H9 (cell line): ENCODE measurements at regions not wholly inside any gene's neighbourhood (a gene's known extent, or its start where the extent isn't known, plus 50 kb on each side); places are given as distances from the start of the nearest gene placed in this dataset.

Source experiments
- DNase-seq: peaks from one replicate; pipeline ENCODE4 v3.0.0-alpha.2; 2017
- H2AFZ ChIP-seq: one replicate; pipeline ENCODE4 v1.6.1; 2013; ENCODE audit warnings: mild to moderate bottlenecking, low read length, control low read depth, moderate library complexity
- H2AK5ac ChIP-seq: 2 replicates; pipeline ENCODE4 v1.6.1; 2013; ENCODE audit warnings: low read length, control low read depth, mixed read lengths; ENCODE audit not compliant: insufficient read length
- H2BK120ac ChIP-seq: one replicate; pipeline ENCODE4 v1.6.1; 2013; ENCODE audit warnings: low read depth, mild to moderate bottlenecking, low read length, control low read depth, inconsistent platforms; ENCODE audit not compliant: poor library complexity, severe bottlenecking
- H2BK12ac ChIP-seq: 2 replicates; pipeline ENCODE4 v1.6.1; 2013; ENCODE audit warnings: low read length, control low read depth, mixed read lengths, low read depth; ENCODE audit not compliant: insufficient read length
- H2BK15ac ChIP-seq: 2 replicates; pipeline ENCODE4 v1.6.1; 2013; ENCODE audit warnings: low read depth, low read length, control low read depth
- H2BK20ac ChIP-seq: one replicate; pipeline ENCODE4 v1.6.1; 2013; ENCODE audit warnings: low read depth, mild to moderate bottlenecking, low read length, control low read depth, inconsistent platforms; ENCODE audit not compliant: poor library complexity, severe bottlenecking
- H2BK5ac ChIP-seq: 2 replicates; pipeline ENCODE4 v1.6.1; 2013; ENCODE audit warnings: low read length, control low read depth, mixed read lengths; ENCODE audit not compliant: insufficient read length
- H3K14ac ChIP-seq: 2 replicates; pipeline ENCODE4 v1.6.1; 2013; ENCODE audit warnings: low read length, control low read depth; ENCODE audit not compliant: insufficient read depth
- H3K18ac ChIP-seq: 2 replicates; pipeline ENCODE4 v1.6.1; 2013; ENCODE audit warnings: low read depth, mild to moderate bottlenecking, mixed read lengths, low read length, control low read depth; ENCODE audit not compliant: insufficient read length
- H3K23ac ChIP-seq: 2 replicates; pipeline ENCODE4 v1.6.1; 2013; ENCODE audit warnings: low read length, control low read depth, mixed read lengths, low read depth; ENCODE audit not compliant: insufficient read length
- H3K23me2 ChIP-seq: 2 replicates; pipeline ENCODE4 v1.6.1; 2013; ENCODE audit warnings: low read depth, mild to moderate bottlenecking, mixed read lengths, low read length, control low read depth; ENCODE audit not compliant: insufficient read length, poor library complexity, severe bottlenecking
- H3K27ac ChIP-seq: 2 replicates; pipeline ENCODE4 v1.5.1; 2013; ENCODE audit warnings: low read length, control low read depth, mixed read lengths, low read depth; ENCODE audit not compliant: insufficient read length
- H3K27me3 ChIP-seq: 2 replicates; pipeline ENCODE4 v1.6.1; 2013; ENCODE audit warnings: low read length, control low read depth, inconsistent platforms; ENCODE audit not compliant: insufficient read depth
- H3K4ac ChIP-seq: 2 replicates; pipeline ENCODE4 v1.6.1; 2013; ENCODE audit warnings: low read depth, mild to moderate bottlenecking, control low read depth, inconsistent platforms, low read length, moderate library complexity
- H3K4me1 ChIP-seq: 2 replicates; pipeline ENCODE4 v1.6.1; 2013; ENCODE audit warnings: low read length, control low read depth, inconsistent platforms; ENCODE audit not compliant: insufficient read depth
- H3K4me2 ChIP-seq: 2 replicates; pipeline ENCODE4 v1.6.1; 2013; ENCODE audit warnings: low read length, control low read depth, mixed read lengths; ENCODE audit not compliant: insufficient read length, insufficient read depth
- H3K56ac ChIP-seq: 2 replicates; pipeline ENCODE4 v1.6.1; 2013; ENCODE audit warnings: low read depth, mild to moderate bottlenecking, mixed read lengths, low read length, control low read depth; ENCODE audit not compliant: insufficient read length
- H3K79me1 ChIP-seq: 2 replicates; pipeline ENCODE4 v1.6.1; 2013; ENCODE audit warnings: low read depth, mild to moderate bottlenecking, moderate library complexity, low read length, control low read depth, inconsistent platforms; ENCODE audit not compliant: insufficient read depth, poor library complexity, severe bottlenecking
- H3K79me2 ChIP-seq: 2 replicates; pipeline ENCODE4 v1.6.1; 2013; ENCODE audit warnings: low read length, control low read depth, inconsistent platforms; ENCODE audit not compliant: insufficient read depth
- H3K9ac ChIP-seq: 2 replicates; pipeline ENCODE4 v1.6.1; 2013; ENCODE audit warnings: low read length, control low read depth, mixed read lengths; ENCODE audit not compliant: insufficient read length; ENCODE audit errors: extremely low read depth
- H3K9me3 ChIP-seq: one replicate; pipeline ENCODE4 v1.6.1; 2013; ENCODE audit warnings: low read depth, low read length, inconsistent platforms; ENCODE audit not compliant: control insufficient read depth
- H3T11ph ChIP-seq: one replicate; pipeline ENCODE4 v1.6.1; 2013; ENCODE audit warnings: mild to moderate bottlenecking, low read length, control low read depth, inconsistent platforms
- H4K20me1 ChIP-seq: one replicate; pipeline ENCODE4 v1.6.1; 2013; ENCODE audit not compliant: control insufficient read depth, insufficient read length, insufficient read depth
- H4K5ac ChIP-seq: 2 replicates; pipeline ENCODE4 v1.6.1; 2013; ENCODE audit warnings: low read depth, mild to moderate bottlenecking, mixed read lengths, low read length, control low read depth; ENCODE audit not compliant: insufficient read length
- H4K8ac ChIP-seq: replicated peaks from 2 replicates; pipeline ENCODE4 v1.6.1; 2013; ENCODE audit warnings: low read length, control low read depth, mixed read lengths, low read depth; ENCODE audit not compliant: insufficient read length
- H4K91ac ChIP-seq: 2 replicates; pipeline ENCODE4 v1.6.1; 2013; ENCODE audit warnings: low read depth, mild to moderate bottlenecking, moderate library complexity, mixed read lengths, low read length, control low read depth; ENCODE audit not compliant: insufficient read length
- H3K27ac Mint-ChIP-seq, 3 experiments: 2 replicates in 2 of 3; 3 replicates in 1 of 3; pipeline ENCODE4 v1.8.0; 2020 to 2021; ENCODE audit warnings: mixed read lengths in 3 of 3, mild to moderate bottlenecking in 1 of 3, moderate library complexity in 1 of 3
- H3K27me3 Mint-ChIP-seq: 2 replicates; pipeline ENCODE4 v1.8.0; 2021; ENCODE audit warnings: low read depth, mild to moderate bottlenecking, moderate library complexity, mixed read lengths
- H3K36me3 Mint-ChIP-seq, 3 experiments: 2 replicates in 2 of 3; 3 replicates in 1 of 3; pipeline ENCODE4 v1.8.0; 2020 to 2021; ENCODE audit warnings: low read depth in 3 of 3, mixed read lengths in 3 of 3; ENCODE audit not compliant: insufficient read depth in 1 of 3
- H3K4me1 Mint-ChIP-seq, 2 experiments: 2 replicates each; pipeline ENCODE4 v1.8.0; 2020; ENCODE audit warnings: mixed read lengths in 2 of 2
- H3K4me3 Mint-ChIP-seq, 2 experiments: 2 replicates in 1 of 2; 3 replicates in 1 of 2; pipeline ENCODE4 v1.8.0; 2020 to 2021; ENCODE audit warnings: mild to moderate bottlenecking in 2 of 2, mixed read lengths in 2 of 2, moderate library complexity in 1 of 2
- H3K9me3 Mint-ChIP-seq, 2 experiments: 2 replicates in 1 of 2; 3 replicates in 1 of 2; pipeline ENCODE4 v1.8.0; 2020; ENCODE audit warnings: mild to moderate bottlenecking in 2 of 2, mixed read lengths in 2 of 2, moderate library complexity in 1 of 2
- CTCF ChIP-seq: fragments of 200-600 bp; sonication (generic); conservative IDR thresholded peaks from 3 replicates; pipeline ENCODE4 v1.8.0; 2021; ENCODE audit warnings: antibody characterized with exemption, mild to moderate bottlenecking
- WGBS: extraction: QIAGEN DNeasy Blood & Tissue Kit; methylation state at CpG from one replicate; pipeline ENCODE4 v1.1.7; 2013; ENCODE audit warnings: missing lambda C conversion rate, low lambda C conversion rate, mixed read lengths; ENCODE audit not compliant: insufficient read length; ENCODE audit errors: extremely low coverage; 5-methylcytosine and 5-hydroxymethylcytosine counted together

GRCh38 chr11:86893235-86893634 is 62.0 kb downstream of the FZD4 start:
- H3K23ac ChIP-seq: no peak overlapping the region
- no peak overlapping the region for H3K18ac ChIP-seq
- no CpG with 5 or more reads among the region's 3 CpGs for WGBS
- H3K14ac ChIP-seq: no peak overlapping the region
- Mint-ChIP-seq H3K36me3 (no peaks in the 10 kb centered on the region), H3K9me3 (no peaks in the 10 kb centered on the region), H3K4me3 (no peak overlapping the region), H3K27ac (no peak overlapping the region), H3K27me3 (no peaks in the 10 kb centered on the region), H3K4me1 (no peaks in the 10 kb centered on the region)
- no peaks in the 10 kb centered on the region for H3K79me1 ChIP-seq
- H2BK15ac ChIP-seq: no peak overlapping the region
- no peak overlapping the region for H2BK12ac ChIP-seq
- H2BK120ac ChIP-seq: no peak overlapping the region
- no peaks in the 10 kb centered on the region for H3K23me2 ChIP-seq
- no peak overlapping the region for H4K5ac ChIP-seq
- no peak overlapping the region for H2BK5ac ChIP-seq
- no peak overlapping the region for H2AFZ ChIP-seq
- no peak overlapping the region for H3K9ac ChIP-seq
- no peak for DNase-seq
- H3K56ac ChIP-seq: no peak overlapping the region
- no peak overlapping the region for H2BK20ac ChIP-seq
- H3T11ph ChIP-seq: no peak overlapping the region
- no peaks in the 10 kb centered on the region for H3K27me3 ChIP-seq
- H3K27ac ChIP-seq: no peak overlapping the region
- no peak overlapping the region for H4K8ac ChIP-seq
- no peak overlapping the region for H3K4ac ChIP-seq
- no peak for TF ChIP-seq CTCF
- H4K20me1 ChIP-seq: no peaks in the 10 kb centered on the region
- H3K4me2 ChIP-seq: no peak overlapping the region
- no peak overlapping the region for H4K91ac ChIP-seq
- no peak overlapping the region for H2AK5ac ChIP-seq
- H3K79me2 ChIP-seq: no peaks in the 10 kb centered on the region
- no peaks in the 10 kb centered on the region for H3K4me1 ChIP-seq
- H3K9me3 ChIP-seq: no peaks in the 10 kb centered on the region
